ENCODE measurements at regions not wholly inside any gene's neighbourhood (a gene's known extent, or its start where the extent isn't known, plus 50 kb on each side); places are given as distances from the start of the nearest gene placed in this dataset.

- DNase-seq = no peak
Observed at GRCh38 chr17:68185820-68186219, 62.0 kb upstream of the AMZ2 start.

GRCh38 chr17:68190495-68190894 lies 57.3 kb upstream of the AMZ2 start:
- DNase-seq = no peak

GRCh38 chr17:68195667-68196393 lies 52.0 kb upstream of the AMZ2 start:
- peak; percentile 74 for DNase-seq

GRCh38 chr17:68196394-68197090 lies 51.3 kb upstream of the AMZ2 start:
- peak; percentile 27 for DNase-seq

- peak; percentile 63 for DNase-seq
Observed at GRCh38 chr17:68197091-68197996, 50.5 kb upstream of the AMZ2 start.

- no peak for DNase-seq
Observed at GRCh38 chr17:68197997-68198930, 49.6 kb upstream of the AMZ2 start.

Measured in NCI-H82 (cell line).